ENCODE measurements at regions not wholly inside any gene's neighbourhood (a gene's known extent, or its start where the extent isn't known, plus 50 kb on each side); places are given as distances from the start of the nearest gene placed in this dataset.

GRCh38 chr2:121976926-121977325 is 221.5 kb downstream of the TSN start:
- Mint-ChIP-seq H3K27me3 (ENCODE audit: low read depth in 3 of 3) (peaks cover 2 to 5% (median 2%) of the 10 kb centered on the region in 3 donors), H3K4me1 (peaks cover 7% of the 10 kb centered on the region), H3K27ac (no peak overlapping the region), H3K9me3 (peaks cover 0 to 2% (median 0%) of the 10 kb centered on the region in 7 donors), H3K4me3 (no peak overlapping the region), H3K36me3 (no peaks in the 10 kb centered on the region)
- Histone ChIP-seq H3K4me2 (replicated peaks; ENCODE audit: extremely low read depth, low read length, poor library complexity, severe bottlenecking) (no peak overlapping the region), H2AFZ (ENCODE audit: insufficient read depth, low read depth, low read length, poor library complexity, severe bottlenecking) (no peak overlapping the region), H3K36me3 (replicated peaks in 1 of 2; ENCODE audit: control insufficient read depth in 1 of 2, insufficient read depth in 2 of 2, low read length in 2 of 2) (no peaks in the 10 kb centered on the region), H3K79me2 (ENCODE audit: insufficient read depth, low read length) (no peaks in the 10 kb centered on the region), H3K4me1 (ENCODE audit: control insufficient read depth in 1 of 2, insufficient read depth in 2 of 2, low read length in 2 of 2) (peaks cover 2 to 8% of the 10 kb centered on the region in 2 donors), H3K27me3 (ENCODE audit: control insufficient read depth in 2 of 2, insufficient read depth in 2 of 2, low read length in 2 of 2) (no peaks in the 10 kb centered on the region), H3K9ac (ENCODE audit: insufficient read depth, low read length, poor library complexity, severe bottlenecking) (no peak overlapping the region), H4K20me1 (ENCODE audit: insufficient read depth, low read length) (no peaks in the 10 kb centered on the region), H3K4me3 (replicated peaks in 1 of 3; ENCODE audit: low read depth in 2 of 3, low read length in 3 of 3) (no peak overlapping the region), H3K27ac (ENCODE audit: low read depth in 1 of 2, low read length in 2 of 2) (no peak overlapping the region), H3K9me3 (replicated peaks in 1 of 2; ENCODE audit: control insufficient read depth in 1 of 2, insufficient read depth in 1 of 2, low read length in 2 of 2) (no peaks in the 10 kb centered on the region)
- TF ChIP-seq CTCF (IDR thresholded peaks at IDR 0.05), result no peak
- WGBS (ENCODE audit: insufficient coverage), result 42% methylated on average over 3 of the region's 3 CpGs
- intact Hi-C loops (cut with micrococcal nuclease), result no loop called here
- no peak for DNase-seq

- H3K27ac ChIP-seq (ENCODE audit: low read depth in 1 of 2, low read length in 2 of 2), result no peak overlapping the region
- no peaks in the 10 kb centered on the region for H3K27me3 ChIP-seq (ENCODE audit: control insufficient read depth in 2 of 2, insufficient read depth in 2 of 2, low read length in 2 of 2)
- no peaks in the 10 kb centered on the region for H3K79me2 ChIP-seq (ENCODE audit: insufficient read depth, low read length)
- Mint-ChIP-seq H3K36me3 (no peaks in the 10 kb centered on the region), H3K27me3 (ENCODE audit: low read depth in 3 of 3) (peaks cover 2 to 5% (median 2%) of the 10 kb centered on the region in 3 donors), H3K27ac (no peak overlapping the region), H3K4me3 (peak overlapping the region in 1 of 2 donors; percentile 29), H3K9me3 (peaks cover 0 to 2% (median 0%) of the 10 kb centered on the region in 7 donors), H3K4me1 (peaks cover 7% of the 10 kb centered on the region)
- no peaks in the 10 kb centered on the region for H4K20me1 ChIP-seq (ENCODE audit: insufficient read depth, low read length)
- H3K9me3 ChIP-seq (replicated peaks in 1 of 2; ENCODE audit: control insufficient read depth in 1 of 2, insufficient read depth in 1 of 2, low read length in 2 of 2), result no peaks in the 10 kb centered on the region
- no peaks in the 10 kb centered on the region for H3K36me3 ChIP-seq (replicated peaks in 1 of 2; ENCODE audit: control insufficient read depth in 1 of 2, insufficient read depth in 2 of 2, low read length in 2 of 2)
- intact Hi-C loops (cut with micrococcal nuclease), result no loop called here
- WGBS (ENCODE audit: insufficient coverage), result 100% methylated on average over 1 of the region's 3 CpGs
- TF ChIP-seq CTCF (IDR thresholded peaks at IDR 0.05), result no peak
- no peak overlapping the region for H2AFZ ChIP-seq (ENCODE audit: insufficient read depth, low read depth, low read length, poor library complexity, severe bottlenecking)
- DNase-seq, result no peak
- no peak overlapping the region for H3K4me3 ChIP-seq (replicated peaks in 1 of 3; ENCODE audit: low read depth in 2 of 3, low read length in 3 of 3)
- no peak overlapping the region for H3K4me2 ChIP-seq (replicated peaks; ENCODE audit: extremely low read depth, low read length, poor library complexity, severe bottlenecking)
- H3K9ac ChIP-seq (ENCODE audit: insufficient read depth, low read length, poor library complexity, severe bottlenecking), result no peak overlapping the region
- peaks cover 2 to 8% of the 10 kb centered on the region in 2 donors for H3K4me1 ChIP-seq (ENCODE audit: control insufficient read depth in 1 of 2, insufficient read depth in 2 of 2, low read length in 2 of 2)
These were observed 221.9 kb downstream of the TSN start for GRCh38 chr2:121977326-121977725.
